ENCODE measurements at regions not wholly inside any gene's neighbourhood (a gene's known extent, or its start where the extent isn't known, plus 50 kb on each side); places are given as distances from the start of the nearest gene placed in this dataset.

GRCh38 chr9:115198001-115198400 lies 80.0 kb upstream of the TNC start:
- intact Hi-C loops (cut with DNase I) = no loop called here
- Histone ChIP-seq H3K27ac (no peak overlapping the region), H3K36me3 (no peaks in the 10 kb centered on the region), H3K4me1 (peaks cover 0 to 7% (median 0%) of the 10 kb centered on the region in 12 donors), H3K27me3 (peaks cover 0 to 3% (median 0%) of the 10 kb centered on the region in 9 donors), H3K9me3 (peaks cover 0 to 8% (median 0%) of the 10 kb centered on the region in 12 donors), H3K4me3 (no peak overlapping the region)
- DNase-seq (peak; percentile 29 to 79 (median 55)), ATAC-seq (peak; percentile 77 to 94 (median 88))
- no peak for TF ChIP-seq POLR2A (IDR thresholded peaks at IDR 0.05)
- no peak for TF ChIP-seq CTCF (IDR thresholded peaks at IDR 0.05)
- 27 to 37% (median 35%) methylated on average over 4 of the region's 4 CpGs for WGBS, 4 donors

- peaks cover 0 to 3% (median 0%) of the 10 kb centered on the region in 9 donors for H3K27me3 ChIP-seq
- no peak overlapping the region for H3K4me3 ChIP-seq
- H3K36me3 ChIP-seq = no peaks in the 10 kb centered on the region
- ATAC-seq (peak in 1 of 4 donors; percentile 3), DNase-seq (no peak)
- H3K27ac ChIP-seq = peak overlapping the region in 1 of 12 donors; percentile 49
- H3K4me1 ChIP-seq = peaks cover 0 to 7% (median 0%) of the 10 kb centered on the region in 12 donors
- WGBS, 4 donors = 53 to 70% (median 61%) methylated on average over 3 of the region's 3 CpGs
- no peaks in the 10 kb centered on the region for H3K9me3 ChIP-seq
- intact Hi-C loops (cut with DNase I) = no loop called here
- no peak for TF ChIP-seq POLR2A (IDR thresholded peaks at IDR 0.05)
- TF ChIP-seq CTCF (IDR thresholded peaks at IDR 0.05) = no peak
Observed at GRCh38 chr9:115200711-115201505, 83.0 kb upstream of the TNC start.

- no peak for ATAC-seq
- H3K9me3 ChIP-seq = no peaks in the 10 kb centered on the region
- no peak overlapping the region for H3K4me3 ChIP-seq
- 38 to 57% (median 45%) methylated on average over 1 of the region's 1 CpG for WGBS, 4 donors
- TF ChIP-seq POLR2A (IDR thresholded peaks at IDR 0.05) (no peak), CTCF (IDR thresholded peaks at IDR 0.05) (no peak)
- intact Hi-C loops (cut with DNase I) = no loop called here
- peak overlapping the region in 2 of 12 donors; percentile 25 to 49 for H3K27ac ChIP-seq
- H3K27me3 ChIP-seq = peaks cover 0 to 3% (median 0%) of the 10 kb centered on the region in 9 donors
- peaks cover 0 to 7% (median 0%) of the 10 kb centered on the region in 12 donors for H3K4me1 ChIP-seq
- H3K36me3 ChIP-seq = no peaks in the 10 kb centered on the region
- no peak for DNase-seq
Observed at GRCh38 chr9:115202181-115202580, 84.2 kb upstream of the TNC start.

GRCh38 chr9:115202960-115203751 lies 85.2 kb upstream of the TNC start:
- H3K36me3 ChIP-seq = no peaks in the 10 kb centered on the region
- intact Hi-C loops (cut with DNase I) = no loop called here
- peak in 4 of 5 donors; percentile 32 to 66 (median 52) for DNase-seq
- peak; percentile 71 to 94 (median 87) for ATAC-seq
- H3K4me3 ChIP-seq = no peak overlapping the region
- peaks cover 0 to 3% (median 0%) of the 10 kb centered on the region in 9 donors for H3K27me3 ChIP-seq
- TF ChIP-seq CTCF (IDR thresholded peaks at IDR 0.05) = no peak
- TF ChIP-seq POLR2A (IDR thresholded peaks at IDR 0.05) = no peak
- H3K4me1 ChIP-seq = peaks cover 0 to 7% (median 0%) of the 10 kb centered on the region in 12 donors
- peak overlapping the region in 3 of 12 donors; percentile 25 to 49 (median 34) for H3K27ac ChIP-seq
- no peaks in the 10 kb centered on the region for H3K9me3 ChIP-seq
- WGBS, 4 donors = 55 to 75% (median 69%) methylated on average over 2 of the region's 2 CpGs
